Medulla oblongata (tissue), 1 donor: ENCODE measurements at regions not wholly inside any gene's neighbourhood (a gene's known extent, or its start where the extent isn't known, plus 50 kb on each side); places are given as distances from the start of the nearest gene placed in this dataset.

ENCODE experiments used
- DNase-seq: peaks from one replicate; pipeline ENCODE4 v3.0.0-alpha.2; 2015; ENCODE audit errors: extremely low spot score

DNA sequence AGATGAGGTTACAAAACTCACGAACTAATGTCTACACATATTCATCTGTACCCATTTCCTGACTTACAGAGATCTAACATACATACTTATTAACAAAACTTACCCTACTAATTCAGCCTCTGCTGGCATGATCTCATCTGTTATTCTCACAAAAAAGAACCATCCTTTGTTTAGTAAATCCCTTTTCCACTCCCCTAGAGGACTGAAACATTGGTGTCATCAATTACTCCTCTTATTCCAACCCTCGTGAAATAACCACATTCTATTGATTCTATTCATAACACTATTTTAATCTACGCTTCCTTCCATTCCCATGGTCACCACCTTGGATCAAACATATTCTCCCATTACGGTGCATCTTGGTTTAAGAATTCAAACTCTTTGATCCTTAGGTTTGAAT is 505.9 kb downstream of the SI start:
- no peak for DNase-seq

DNA sequence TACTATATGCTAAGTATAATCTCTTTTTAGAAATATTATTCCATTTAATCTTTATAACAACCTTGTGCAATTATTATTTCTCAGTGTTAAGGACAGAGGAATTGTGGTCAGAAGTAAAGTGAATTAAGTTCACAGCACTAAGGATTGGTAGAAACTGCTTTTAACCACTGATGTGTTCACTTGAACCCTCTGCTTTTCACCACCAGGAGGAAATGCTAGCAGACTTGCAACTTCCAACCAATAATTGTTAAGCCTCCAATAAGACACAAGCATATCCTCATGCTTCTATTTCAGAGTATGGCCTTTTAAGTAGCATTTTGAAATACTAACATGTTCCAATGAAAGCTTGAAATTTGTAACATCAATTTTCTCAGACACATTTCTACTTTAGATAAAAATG is 527.4 kb downstream of the SI start:
- no peak for DNase-seq

DNA sequence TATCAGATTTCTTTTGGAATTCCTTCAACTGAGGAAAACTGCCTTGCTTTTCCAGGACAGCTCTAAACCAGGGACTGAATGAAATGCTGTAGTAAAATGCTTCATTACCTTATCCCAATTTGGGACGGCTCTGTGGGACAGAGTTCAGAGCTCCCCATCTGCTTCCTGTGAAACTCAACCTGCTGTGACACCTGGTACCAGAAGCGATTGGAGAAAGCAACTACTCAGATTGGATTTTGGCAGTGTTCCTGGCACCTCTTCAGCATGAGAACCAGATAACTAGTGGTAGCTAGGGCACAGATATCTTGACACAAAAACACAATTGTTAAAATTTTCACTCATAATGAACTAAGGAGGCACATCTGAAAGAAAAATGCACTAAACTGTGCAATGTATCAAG is 539.1 kb downstream of the SI start:
- no peak for DNase-seq

DNA sequence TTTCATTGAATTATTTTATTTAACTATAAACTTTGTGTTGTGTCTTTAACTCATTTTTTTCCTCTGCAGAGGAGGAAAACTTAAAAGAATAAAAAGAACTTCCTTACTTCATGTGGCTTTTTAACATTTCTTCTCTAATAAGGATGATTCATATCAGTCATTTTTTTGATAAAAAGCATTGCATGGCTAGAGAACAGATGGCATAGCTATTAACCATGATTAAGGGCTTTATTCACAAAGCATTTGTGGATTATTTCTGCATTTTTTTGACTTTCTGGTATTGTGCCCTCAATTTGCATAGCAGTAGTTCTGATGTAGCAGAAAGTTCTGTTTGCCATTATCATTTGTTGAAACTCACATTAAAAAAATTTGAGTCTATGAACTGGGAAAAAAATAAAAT is 540.8 kb downstream of the SI start:
- no peak for DNase-seq

DNA sequence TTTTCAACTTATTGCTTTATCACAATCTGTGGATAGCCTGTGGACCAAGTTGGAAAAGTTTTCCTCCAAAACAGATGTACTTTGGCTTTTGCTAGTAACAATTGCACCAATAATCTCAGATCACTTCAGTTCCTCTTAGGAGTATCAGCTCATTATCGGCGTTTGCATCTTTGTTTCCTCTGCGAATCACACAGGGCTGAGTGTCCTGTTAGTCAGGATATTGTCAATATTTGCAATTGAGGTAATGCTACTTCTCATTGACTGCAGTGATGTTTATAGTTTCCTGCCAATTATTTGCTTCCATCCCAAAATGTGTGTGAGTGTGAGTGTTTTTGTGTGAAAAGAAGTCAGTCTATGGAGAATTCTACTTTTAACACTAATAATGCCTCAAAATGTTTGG is 545.0 kb downstream of the SI start:
- DNase-seq: no peak

DNA sequence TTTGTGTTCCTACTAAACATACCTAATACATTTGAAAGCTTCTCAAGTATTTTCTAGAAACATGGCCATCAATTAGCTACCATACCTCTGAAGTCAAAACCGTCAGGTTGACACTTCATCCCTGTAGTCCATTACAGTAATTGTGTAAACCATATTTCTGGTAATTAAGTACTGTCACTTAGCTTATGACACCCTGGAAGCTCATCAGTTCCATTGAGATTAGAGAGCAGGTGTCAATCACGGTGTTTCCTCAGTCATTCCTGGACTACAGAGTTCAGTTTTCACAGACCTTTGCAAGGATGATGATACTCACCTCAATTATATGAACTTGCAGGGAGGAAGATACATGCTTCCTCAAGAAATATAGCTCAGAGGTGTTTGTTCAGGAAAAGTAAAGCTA is 552.0 kb downstream of the SI start:
- no peak for DNase-seq

DNA sequence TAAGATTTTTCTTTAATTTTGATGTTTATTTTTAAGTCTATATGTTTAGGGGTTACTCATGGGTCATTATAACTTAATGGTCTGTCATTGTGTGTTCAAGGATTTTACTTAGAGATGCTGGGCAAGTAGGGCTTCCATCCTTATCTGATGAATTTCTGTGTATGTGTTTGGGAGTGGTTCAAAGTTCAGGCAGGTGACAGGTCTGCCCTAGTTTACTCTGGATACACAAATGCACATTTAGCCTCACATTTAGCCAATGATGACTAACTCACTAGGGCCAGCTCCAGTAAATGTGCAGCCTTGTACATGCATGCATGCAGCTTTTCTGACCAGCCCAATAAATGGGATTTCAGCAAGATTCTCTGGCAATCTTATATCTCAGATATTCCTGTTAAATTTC is 554.1 kb downstream of the SI start:
- no peak for DNase-seq

DNA sequence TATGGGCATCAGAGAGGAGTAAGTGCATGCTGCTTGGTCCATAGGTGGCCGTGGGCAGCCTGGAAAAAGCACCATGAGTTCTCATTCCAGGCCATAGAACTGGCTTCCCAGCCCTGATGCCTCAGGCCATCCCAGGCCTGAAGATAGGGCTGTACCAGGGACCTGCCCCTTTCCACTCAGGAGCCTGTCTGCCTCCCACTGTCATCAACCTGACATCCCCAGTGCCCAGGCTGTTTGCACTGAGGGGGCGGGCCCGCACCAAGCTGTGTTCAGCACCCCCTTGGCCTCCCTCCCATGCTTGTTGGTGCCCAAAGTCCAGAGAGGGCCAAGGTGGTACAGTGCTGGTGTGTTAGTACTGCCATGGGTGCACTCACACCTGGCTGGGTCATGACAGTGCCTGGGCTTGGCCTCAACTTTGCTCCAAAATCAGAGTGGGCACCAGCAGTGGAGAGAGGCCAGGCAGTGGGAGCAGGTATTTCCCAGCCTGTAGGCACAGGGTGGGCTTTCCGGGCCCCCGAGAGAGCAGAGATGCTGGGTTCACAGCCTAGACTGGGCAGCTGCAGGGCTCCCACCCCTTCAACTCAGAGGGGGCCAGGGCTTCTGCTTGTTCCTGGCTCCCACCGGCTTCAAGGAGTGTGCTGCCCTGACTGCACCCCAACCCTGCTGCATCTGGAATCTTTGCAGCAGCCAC is 556.1 kb downstream of the SI start:
- DNase-seq: no peak

DNA sequence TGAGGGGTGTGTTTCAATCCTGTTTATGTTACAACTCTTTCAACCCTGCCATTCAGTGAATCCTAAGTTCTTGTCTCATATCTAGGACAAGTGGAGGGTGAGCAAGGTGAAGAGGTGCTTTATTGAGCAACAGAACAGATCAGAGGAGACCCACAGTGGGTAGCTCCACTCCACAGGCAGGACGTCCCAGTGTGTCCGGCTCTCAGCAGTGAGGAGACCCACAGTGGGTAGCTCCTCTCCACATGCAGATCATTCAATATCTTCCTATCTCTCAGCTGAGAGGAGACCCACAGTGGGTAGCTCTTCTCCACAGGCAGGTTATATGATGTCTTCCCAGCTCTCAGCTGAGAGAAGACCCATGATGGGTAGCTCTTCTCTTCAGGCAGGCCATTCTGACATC is 556.7 kb downstream of the SI start:
- no peak for DNase-seq

DNA sequence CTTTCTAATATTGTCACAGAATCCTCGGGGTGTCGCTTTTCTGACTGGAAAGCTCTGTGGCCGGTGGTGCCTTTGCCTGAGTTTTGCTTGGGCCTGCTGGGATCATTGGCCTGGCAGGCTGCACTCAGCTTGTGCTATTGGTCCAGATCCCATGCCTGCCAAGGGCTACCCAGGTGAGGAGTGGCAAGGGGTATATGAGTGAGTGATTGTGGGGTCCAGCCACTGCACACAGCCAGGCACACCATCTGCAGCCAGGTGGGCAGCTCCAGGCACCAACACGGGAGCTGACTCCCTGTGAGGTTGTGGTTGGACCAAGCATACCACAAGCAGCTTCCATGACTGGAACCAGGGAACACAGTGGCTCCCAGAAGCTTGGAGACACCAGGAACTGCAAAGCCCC is 557.2 kb downstream of the SI start:
- DNase-seq: no peak

DNA sequence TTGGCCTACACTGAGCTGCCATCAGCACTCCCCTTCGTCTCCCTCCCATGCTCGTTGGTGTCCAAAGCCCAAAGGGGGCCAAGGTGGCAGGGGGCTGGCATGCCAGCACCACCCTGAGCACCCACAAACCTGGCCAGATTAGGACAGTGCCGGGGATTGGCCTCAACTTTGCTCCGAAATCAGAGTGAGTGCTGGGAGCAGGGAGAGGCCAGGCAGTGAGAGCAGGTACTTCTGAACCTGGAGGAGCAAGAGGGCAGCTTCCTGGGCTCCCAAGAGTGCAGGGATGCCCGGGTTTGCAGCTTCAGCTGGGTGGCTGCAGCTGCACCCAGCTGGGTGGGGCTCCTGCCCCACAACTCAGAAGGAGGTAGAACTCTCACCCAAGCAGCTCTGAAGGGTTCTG is 563.0 kb downstream of the SI start:
- no peak for DNase-seq

DNA sequence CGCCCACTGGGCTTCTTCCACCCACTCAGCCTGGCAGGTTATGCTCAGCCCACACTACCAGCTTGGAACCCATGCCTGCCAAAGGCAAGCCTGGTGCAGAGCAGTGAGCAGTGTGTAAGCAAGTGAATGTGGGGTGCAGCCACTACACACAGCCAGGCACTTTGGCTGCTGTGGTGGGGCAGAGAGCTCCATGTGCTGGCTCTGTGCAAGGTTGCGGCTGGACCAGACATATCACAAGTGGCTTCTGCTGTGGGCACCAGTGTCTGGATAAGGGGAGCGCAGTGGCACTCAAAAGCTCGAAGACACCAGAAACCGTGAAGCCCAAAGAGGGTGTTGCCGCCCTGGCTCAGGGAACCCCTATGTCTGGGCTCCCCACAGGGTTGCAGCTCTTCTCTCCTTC is 563.7 kb downstream of the SI start:
- DNase-seq: no peak

DNA sequence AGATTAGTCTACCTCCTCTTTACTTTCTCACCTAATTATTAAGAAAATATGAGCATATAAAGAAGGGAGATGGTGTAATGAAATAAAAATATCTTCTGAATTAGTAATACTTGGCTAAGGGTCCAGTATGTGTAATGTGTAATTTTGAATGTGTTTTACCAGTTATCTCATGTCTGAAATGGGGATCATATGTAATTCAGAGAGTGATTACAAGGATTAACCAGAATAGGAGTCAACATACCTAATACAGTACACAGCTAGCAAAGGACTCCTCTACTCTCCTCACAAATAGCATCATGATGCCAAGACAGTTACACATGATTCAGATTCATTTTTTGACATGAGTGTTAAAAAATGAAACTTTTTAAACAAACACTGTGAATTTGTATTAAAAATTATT is 570.4 kb downstream of the SI start:
- DNase-seq: no peak

DNA sequence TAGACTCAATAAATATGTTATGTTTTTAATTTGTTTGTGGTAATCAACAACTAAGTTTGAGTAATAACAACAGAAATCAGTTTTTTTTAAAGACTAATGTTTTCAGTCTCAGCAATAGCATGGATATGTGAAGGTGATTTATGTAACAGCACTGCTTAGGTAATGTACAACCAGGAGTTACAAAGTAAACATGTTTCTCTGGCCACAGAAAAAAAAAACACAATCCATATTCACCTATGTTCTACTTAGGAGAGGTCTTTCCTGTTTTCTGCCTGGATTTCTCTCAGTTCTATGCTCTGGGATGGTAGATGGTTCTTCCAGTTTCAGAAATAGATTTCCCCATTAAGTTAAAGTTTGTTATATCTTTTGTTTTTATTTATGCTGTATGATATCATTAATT is 579.4 kb downstream of the SI start:
- no peak for DNase-seq

DNA sequence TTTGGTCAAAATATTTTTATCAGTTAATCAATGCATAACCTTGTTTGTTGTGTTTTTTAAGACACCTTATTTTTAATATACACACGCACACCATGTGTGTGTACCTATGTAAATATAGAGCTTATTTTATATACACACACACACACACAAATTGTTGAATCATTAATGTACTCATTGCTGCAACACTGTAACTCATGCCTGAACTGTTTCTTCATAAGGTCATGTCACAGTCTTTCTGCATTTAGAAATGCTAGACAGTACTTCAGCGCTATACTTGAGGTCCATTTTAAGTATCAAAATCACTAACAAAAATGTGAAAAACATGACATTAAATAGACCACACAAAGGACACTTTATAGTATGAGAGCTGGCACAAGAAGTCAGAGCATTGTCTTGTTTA is 589.4 kb downstream of the SI start:
- no peak for DNase-seq

DNA sequence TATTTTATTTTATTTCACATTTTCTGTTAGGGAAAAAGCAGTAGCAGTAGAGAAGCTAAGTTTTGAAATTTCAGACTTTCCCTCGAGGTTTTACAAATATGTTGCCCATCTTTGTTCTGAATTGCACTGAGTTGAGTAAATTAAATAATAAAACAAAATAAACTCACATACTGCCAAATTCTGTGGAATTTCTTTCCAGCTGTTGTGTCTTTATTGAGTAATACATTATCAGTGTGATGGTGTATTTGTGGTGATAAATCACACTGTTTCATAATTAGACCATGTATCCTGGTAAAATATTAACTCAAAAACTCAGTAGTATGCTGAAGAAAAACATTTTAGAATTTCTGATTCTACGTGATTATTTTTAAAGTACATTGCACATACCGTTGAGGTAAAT is 592.1 kb downstream of the SI start:
- DNase-seq: no peak

DNA sequence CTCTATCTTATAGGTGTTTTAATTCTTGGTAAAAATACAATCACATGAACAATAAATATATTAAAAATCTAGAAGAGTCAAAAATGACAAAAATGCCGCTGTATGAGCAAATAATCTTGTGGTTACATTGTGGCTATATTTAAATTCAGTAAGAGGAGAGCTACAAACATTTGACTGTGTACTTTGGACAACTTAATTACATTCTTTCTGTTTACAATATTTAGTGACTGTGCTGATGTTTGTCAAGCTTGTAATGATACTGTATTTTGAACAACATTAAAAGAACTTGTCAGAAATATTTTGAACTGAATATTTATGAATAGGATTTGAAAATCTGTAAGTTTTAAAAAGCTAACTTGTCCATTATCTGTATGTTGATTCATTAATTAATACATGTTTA is 598.3 kb downstream of the SI start:
- DNase-seq: no peak

DNA sequence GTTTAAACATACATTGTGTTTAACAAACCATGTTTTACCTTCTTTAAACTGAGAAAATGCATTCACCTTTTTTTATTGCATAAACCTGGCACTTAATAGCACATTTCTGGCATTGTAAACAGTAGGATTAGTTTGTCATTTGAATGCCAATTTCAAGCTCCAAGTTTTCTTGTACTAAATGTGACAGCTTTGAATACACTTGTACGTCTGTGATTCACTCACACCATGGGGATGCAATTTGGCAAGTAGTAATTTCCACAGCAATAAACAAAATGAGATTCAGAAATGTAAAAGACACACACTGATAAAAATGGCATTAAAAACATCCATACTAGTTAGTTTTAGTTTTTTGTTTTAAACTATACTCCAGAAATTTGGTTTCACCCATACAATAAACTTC is 598.9 kb downstream of the SI start:
- DNase-seq: no peak

DNA sequence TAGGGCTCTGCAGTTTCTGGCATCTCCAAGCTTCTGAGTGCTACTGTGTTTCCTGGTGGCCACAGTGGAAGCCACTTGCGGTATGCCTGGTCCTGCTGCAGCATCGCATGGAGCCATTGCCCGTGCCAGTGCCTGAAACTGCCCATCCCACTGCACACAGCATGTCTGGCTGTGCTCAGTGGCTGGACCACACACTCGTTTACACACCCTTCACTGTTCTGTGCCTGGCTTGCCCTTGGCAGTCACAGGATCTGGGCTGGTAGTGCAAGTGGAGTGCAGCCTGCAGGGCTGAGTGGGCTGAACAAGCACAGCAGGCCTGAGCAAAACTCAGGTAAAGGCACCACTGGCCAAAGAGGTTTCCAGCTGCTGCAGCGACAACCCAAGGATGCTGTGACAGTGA is 600.0 kb downstream of the SI start:
- DNase-seq: no peak

DNA sequence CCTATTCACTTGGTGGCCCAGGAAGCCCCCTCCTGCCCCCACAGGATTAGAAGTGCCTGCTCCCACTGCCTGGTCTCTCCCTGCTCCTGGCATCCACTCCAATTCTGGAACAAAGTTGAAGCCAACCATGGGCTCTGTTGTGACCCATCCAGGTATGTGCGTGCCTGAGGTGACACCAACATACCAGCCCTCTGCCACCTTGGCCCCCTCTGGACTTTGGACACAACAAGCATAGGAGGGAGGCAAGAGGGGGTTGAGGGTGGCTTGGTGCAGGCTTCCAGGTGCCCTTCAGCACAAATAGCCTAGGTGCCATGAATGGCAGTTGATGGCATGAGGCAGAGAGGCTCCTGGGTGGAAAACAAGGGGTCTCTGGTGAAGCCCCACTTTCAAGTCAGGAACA is 600.9 kb downstream of the SI start:
- no peak for DNase-seq

DNA sequence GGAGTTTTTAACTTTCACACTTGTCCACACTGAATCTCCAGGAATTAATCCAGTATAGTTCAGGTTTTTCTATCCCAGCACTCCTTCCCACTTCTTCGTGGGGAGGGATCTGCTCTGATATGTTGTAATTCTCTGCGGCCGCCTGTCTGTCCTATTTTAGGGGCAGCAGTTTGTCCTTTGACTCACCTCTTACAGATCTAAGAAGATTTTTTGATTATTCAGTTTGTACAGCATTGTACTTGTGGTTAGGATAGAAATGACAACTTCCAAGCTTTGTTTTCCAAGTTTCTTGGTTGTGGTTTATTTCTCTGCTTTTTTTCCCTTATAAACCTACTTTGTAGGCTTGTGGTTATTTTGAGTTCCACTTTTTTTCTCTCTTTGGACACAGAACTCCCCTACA is 601.7 kb downstream of the SI start:
- DNase-seq: no peak

DNA sequence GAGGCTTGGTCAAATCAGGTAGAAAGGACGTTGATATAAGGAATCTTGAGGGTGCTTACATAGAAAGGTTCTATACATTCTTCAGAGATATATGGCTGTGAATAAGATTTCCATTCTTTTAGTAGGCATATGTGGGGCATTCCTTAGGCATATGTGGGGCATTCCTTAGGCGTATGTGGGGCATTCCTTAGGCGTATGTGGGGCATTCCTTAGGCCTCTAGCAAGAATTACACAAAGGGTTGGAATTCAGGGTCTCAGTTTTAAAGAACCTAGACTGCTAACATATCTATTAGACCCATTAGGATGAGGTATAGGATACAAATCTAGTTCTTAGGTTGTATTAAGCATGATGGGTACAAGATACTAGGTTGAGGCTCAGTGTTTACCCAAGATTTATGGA is 607.8 kb downstream of the SI start:
- DNase-seq: no peak

DNA sequence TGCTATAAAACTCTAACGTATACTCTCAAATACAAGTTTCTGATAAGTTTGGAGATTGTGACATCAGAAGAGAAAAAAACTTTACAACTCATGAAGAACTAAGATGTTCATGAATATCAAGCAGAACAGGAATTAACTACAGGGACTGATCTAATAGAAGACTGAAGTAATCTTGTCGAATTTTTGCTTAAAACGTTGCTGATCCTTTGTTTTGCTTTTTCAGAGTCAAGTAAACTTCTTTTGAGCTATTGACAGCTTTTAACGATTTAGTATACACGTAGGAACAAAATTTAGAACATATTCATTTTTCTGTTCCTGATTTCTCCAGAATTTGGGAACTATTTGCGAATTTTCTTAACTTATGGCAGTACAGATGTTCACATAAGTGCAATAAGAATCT is 610.2 kb downstream of the SI start:
- DNase-seq: no peak

DNA sequence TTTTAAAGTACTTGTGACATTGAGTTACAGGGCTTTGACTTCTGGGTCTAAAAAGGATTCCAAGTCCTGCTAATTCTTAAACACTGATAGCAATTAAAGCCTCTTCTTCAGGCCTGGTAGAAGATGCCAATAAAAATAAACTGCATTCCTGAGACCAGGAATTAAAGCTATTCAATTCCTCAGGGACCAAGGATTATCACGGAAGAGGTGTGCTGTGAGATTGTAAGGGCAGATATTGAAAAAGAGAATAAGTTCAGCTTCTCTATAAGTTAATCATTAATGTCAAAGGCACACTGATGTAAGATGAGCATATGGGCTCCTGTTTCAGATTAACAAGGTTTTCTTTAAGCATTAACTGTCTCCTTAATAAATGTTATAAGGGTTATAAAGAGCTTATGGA is 611.3 kb downstream of the SI start:
- DNase-seq: no peak

DNA sequence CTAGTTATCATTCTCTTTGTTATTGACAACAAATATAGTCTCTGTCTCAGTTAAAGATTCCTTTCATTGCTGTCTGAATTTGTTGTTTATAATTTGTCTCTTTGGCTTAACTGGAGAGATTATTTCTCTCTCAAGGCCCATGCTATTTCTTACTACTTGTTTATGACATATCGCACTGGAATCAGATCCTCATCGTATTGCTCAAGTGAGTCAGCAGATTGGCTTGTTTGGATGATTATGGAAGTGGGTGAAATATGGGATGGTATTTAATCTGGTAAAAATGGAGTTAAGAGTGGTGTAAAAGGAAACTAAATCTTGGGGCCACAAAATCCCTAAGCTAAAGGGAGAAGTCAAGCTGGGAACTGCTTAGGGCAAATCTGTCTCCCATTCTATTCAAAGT is 613.1 kb downstream of the SI start:
- no peak for DNase-seq
